Stimulated activated CD4-positive, alpha-beta T cell treated with anti-CD3 and anti-CD28 coated beads, Interleukin-2, amount 100 ng/mL, for 4 hours (primary cell): ENCODE measurements at regions not wholly inside any gene's neighbourhood (a gene's known extent, or its start where the extent isn't known, plus 50 kb on each side); places are given as distances from the start of the nearest gene placed in this dataset.

ENCODE experiments used
- DNase-seq: peaks from one replicate; pipeline ENCODE4 v3.0.0-alpha.2; 2020; ENCODE audit warnings: low read depth

GRCh38 chr4:189374176-189374575 lies 566.5 kb upstream of the FRG1 start:
- no peak for DNase-seq

GRCh38 chr4:189376901-189377300 lies 563.8 kb upstream of the FRG1 start:
- no peak for DNase-seq

DNA sequence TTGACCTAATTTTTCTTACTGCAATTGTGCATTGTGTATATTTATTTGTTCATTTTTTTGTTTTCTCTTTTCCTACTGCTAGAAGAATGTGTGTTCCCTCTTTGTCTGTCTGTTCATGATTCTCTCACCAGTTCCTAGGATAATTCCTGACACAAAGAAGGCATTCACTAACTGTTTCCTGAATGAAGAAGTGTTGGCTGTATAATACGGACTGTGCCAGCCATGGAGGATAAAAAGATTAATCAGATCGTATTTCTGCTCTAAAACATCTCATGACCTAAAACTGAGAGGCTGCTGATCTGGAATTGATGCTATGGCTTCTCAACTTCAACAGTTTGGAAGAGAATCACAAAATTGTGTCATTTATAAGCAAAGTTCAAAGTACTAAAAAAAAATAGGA lies 563.1 kb upstream of the FRG1 start:
- no peak for DNase-seq

DNA sequence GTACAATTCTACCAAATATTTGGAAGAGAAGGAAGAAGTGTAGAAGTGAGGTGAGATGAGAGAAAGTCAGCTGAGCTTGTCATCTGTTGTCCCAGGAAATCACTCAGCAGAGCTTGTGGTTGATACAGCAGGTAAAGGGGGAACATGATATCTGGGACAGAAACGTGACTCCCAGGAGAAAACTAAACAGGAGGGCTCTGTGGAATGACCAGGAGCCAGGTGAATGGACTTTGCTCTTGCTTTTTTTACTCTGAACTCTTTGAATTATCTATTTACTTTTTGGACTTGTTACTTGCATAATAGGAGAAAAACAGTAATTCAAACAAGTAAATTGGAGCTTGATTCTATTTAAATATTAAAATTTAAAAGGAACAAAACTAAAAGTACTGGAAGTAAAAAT lies 555.6 kb upstream of the FRG1 start:
- DNase-seq: no peak

DNA sequence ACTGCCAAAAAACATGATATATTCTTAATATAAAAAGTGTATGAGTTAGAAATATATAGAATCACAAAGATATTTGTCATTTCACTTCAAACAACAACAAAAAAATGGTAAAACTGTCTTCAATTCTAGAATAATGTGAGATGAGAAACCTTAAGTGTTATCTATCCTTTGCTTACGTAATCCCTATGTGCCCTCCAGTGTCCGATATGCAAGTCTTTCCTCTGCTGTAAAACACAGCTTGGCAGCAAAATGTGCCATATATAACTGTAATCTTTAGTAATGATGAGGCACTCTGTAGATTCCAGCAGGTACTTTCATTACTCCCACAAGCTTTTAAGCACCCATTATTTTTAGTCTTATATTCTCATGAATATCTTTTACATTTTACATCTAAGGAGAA lies 555.1 kb upstream of the FRG1 start:
- DNase-seq: no peak

- DNase-seq: no peak
Observed at GRCh38 chr4:189396435-189396834, 544.2 kb upstream of the FRG1 start.

DNA sequence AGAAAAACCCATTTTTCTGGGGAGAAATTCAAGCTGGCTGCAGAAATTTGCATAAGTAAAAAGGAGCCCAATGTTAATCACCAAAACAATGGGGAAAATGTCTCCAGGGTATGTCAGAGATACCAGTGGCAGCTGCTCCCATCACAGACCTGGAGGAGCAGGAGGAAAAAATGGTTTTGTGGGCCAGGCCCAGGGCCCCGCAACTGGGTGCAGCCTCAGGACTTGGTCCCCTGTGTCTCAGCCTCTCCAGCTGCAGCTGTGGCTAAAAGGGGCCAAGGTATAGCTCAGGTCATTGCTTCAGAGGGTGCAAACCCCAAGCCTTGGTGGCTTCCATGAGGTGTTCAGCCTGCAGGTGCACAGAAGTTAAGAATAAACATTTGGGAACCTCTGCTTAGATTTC lies 536.4 kb upstream of the FRG1 start:
- DNase-seq: no peak

DNA sequence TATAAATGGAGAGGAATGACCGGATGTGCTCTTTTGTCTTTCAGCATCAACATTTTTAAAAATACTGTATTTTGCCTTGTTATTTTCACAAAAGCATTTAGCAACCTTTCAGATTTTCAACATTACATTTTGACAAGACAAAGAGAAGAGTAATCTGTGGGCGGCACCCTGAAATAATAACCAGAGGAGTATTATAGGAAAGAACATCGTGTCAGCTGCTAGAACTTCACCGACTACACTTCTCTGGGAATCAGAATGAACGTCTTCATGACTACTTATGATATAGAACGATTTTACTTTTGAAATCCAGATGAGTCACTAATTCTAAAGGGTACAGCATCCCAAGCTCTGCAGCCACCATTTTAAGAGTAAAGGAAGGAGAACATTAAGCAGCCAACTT lies 531.5 kb upstream of the FRG1 start:
- no peak for DNase-seq

GRCh38 chr4:189414021-189414420 lies 526.7 kb upstream of the FRG1 start:
- no peak for DNase-seq

- DNase-seq: no peak
Observed at GRCh38 chr4:189420572-189420971, 520.1 kb upstream of the FRG1 start.

- no peak for DNase-seq
Observed at GRCh38 chr4:189436207-189436606, 504.5 kb upstream of the FRG1 start.

DNA sequence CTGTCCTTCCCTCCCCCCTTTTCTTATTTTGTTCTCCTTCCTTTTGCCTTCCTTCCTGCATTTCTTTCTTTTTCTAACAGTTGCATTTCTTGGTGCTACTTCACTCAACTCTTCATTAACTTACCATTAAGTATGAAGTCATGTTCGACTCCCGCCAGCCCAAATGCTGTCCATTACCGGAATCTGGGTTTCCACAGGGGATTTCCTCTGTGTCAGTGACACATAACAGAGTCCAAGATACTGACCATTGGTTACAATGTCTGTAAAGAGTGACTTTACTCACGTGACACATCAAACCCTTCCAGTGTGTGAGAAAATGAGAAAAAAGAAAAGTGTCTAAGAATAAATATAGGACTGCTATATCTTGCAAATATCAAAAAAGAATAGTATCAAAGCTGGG lies 500.0 kb upstream of the FRG1 start:
- DNase-seq: no peak

DNA sequence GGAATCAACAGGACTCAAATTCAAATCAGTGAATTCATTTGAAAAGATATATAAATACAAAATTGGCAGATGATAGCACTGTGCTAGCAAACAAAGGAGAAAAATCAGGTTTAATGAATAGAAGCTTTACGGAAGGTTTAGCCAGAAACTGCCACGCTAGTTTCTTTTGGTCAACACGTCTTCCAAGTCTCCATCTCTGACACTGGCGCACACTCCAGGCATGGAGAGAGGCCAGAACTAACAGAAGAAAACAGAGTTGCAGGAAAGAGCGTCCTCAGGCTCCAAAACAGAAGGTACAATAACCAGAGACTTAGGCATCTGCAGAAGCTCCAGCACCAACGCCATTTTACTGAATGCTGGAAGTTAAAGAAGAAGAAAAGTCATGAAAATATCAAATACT lies 497.3 kb upstream of the FRG1 start:
- DNase-seq: no peak

GRCh38 chr4:189445613-189446012 lies 495.1 kb upstream of the FRG1 start:
- DNase-seq: no peak

DNA sequence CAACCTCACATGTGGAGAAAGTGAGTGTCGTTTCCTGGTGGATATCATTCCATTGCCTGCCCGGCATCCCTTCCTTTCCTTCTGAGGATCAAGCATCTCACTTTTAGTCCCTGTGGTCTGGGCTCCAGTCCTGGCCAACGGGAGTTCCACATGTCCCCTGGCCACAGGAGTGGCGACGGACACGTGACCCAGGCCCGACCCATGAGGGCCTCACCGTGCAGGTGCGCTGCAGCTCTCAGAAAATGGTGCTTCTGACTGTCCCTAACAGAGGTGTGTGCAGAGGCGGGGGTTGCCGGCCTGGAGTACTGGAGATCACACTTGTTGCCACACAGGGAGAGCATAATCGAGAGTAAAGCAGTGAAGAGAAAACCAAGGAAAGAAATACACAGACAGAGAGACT lies 476.9 kb upstream of the FRG1 start:
- no peak for DNase-seq

DNA sequence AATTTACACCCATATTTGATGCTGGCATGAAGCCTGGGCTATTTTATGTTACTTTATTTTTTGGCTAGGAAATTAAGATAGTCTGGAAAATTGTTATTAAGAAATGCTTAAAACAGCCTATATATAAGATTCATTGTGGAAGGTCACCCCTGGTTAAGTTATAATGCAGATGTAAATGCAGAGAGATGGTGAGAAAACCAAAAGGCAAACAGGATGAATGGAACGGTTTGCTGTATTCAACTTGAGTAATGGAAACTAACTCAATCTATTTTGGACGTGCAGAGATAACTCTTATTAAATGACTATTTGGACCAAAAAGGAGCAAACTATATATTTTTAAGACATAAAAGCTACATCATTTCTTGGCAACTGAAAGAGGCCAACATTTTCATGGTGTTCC lies 446.3 kb upstream of the FRG1 start:
- DNase-seq: no peak

DNA sequence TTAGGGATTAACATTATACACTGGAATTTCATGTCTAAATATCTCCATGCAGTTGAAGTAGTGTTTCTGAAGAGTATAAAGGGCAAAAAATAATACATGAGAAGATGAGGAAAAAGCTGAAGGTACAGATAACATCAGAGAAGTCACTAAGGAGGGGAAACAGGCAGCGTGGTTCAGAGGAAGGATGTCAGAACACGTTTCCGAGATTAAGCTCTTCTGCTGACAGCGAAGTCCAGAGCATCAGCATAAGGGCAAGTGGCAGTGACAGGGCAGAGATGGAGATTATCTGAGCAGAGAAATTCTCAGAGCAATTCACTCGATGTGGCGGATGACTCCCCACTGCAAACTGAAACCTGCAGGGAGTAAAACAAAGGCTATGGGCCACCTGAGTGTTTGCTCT lies 443.2 kb upstream of the FRG1 start:
- DNase-seq: no peak

GRCh38 chr4:189497996-189498395 lies 442.7 kb upstream of the FRG1 start:
- DNase-seq: no peak

GRCh38 chr4:189498457-189498856 lies 442.2 kb upstream of the FRG1 start:
- no peak for DNase-seq

DNA sequence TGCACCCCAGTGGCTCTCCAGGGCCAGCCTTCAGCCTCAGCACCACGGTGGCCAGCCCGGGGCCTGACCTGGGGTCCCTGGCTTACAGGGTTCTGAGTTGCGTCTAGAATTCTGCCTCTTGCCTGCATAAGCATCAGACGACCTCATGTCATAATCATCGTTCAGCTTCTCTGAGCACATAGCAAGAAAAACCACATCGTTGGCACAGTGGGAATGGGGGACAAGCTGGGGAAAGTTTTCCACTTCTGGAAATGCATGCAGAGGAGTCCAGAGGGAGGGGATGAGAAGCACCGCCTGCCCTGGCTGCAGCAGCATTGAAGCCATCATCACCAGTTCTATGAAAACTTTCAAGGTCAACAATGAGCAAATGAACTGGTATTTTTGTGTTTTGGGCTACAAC lies 441.0 kb upstream of the FRG1 start:
- DNase-seq: no peak

DNA sequence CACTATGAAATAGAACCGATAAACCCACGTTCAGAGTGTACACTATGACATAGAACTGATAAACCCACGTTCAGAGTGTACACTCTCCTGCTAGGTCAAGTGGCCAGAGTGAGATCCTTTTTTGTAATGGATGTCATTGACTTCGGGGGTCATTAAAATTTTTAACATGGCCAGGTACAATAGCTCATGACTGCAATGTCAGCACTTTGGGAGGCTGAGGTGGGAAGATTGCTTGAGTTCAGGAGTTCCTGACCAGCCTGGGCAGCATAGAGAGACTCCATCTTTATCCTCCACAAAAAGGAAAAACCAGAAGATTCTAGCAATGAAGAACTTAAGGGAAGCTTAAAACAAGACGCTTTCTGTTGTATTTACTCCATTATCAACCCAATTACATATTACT lies 439.7 kb upstream of the FRG1 start:
- no peak for DNase-seq

GRCh38 chr4:189502841-189503435 lies 437.7 kb upstream of the FRG1 start:
- no peak for DNase-seq

GRCh38 chr4:189504220-189504619 lies 436.5 kb upstream of the FRG1 start:
- no peak for DNase-seq

GRCh38 chr4:189505380-189505779 lies 435.3 kb upstream of the FRG1 start:
- DNase-seq: no peak

- DNase-seq: no peak
Observed at GRCh38 chr4:189506080-189506479, 434.6 kb upstream of the FRG1 start.
